ENCODE measurements at regions not wholly inside any gene's neighbourhood (a gene's known extent, or its start where the extent isn't known, plus 50 kb on each side); places are given as distances from the start of the nearest gene placed in this dataset.

GRCh38 chr4:167702391-167702790 is 389.9 kb upstream of the ANXA10 start:
- TF ChIP-seq, protein P1, sequence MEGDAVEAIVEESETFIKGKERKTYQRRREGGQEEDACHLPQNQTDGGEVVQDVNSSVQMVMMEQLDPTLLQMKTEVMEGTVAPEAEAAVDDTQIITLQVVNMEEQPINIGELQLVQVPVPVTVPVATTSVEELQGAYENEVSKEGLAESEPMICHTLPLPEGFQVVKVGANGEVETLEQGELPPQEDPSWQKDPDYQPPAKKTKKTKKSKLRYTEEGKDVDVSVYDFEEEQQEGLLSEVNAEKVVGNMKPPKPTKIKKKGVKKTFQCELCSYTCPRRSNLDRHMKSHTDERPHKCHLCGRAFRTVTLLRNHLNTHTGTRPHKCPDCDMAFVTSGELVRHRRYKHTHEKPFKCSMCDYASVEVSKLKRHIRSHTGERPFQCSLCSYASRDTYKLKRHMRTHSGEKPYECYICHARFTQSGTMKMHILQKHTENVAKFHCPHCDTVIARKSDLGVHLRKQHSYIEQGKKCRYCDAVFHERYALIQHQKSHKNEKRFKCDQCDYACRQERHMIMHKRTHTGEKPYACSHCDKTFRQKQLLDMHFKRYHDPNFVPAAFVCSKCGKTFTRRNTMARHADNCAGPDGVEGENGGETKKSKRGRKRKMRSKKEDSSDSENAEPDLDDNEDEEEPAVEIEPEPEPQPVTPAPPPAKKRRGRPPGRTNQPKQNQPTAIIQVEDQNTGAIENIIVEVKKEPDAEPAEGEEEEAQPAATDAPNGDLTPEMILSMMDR (conservative IDR thresholded peaks at IDR 0.05; ENCODE audit: low read length): no peak
- TF ChIP-seq EZH2phosphoT487 (IDR thresholded peaks at IDR 0.05; ENCODE audit: borderline replicate concordance): no peak
